OCI-LY3 (cell line): ENCODE measurements at regions not wholly inside any gene's neighbourhood (a gene's known extent, or its start where the extent isn't known, plus 50 kb on each side); places are given as distances from the start of the nearest gene placed in this dataset.

ENCODE experiments used
- CTCF ChIP-seq: fragments of 200-600, 300-600 bp; sonication (generic); IDR thresholded peaks from 2 replicates; pipeline ENCODE4 v1.5.1; 2014; ENCODE audit warnings: antibody characterized with exemption, low read length, low read depth
- EZH2phosphoT487 ChIP-seq: fragments of 200-600 bp; shearing (Covaris generic); IDR thresholded peaks from 2 replicates; pipeline ENCODE4 v1.6.1; 2018; ENCODE audit warnings: antibody characterized with exemption, mixed run types, low read depth

GRCh38 chr6:111926731-111927302 lies 53.6 kb upstream of the FYN start:
- TF ChIP-seq CTCF (no peak), EZH2phosphoT487 (no peak)
